SU-DHL-6 (cell line): ENCODE measurements at regions not wholly inside any gene's neighbourhood (a gene's known extent, or its start where the extent isn't known, plus 50 kb on each side); places are given as distances from the start of the nearest gene placed in this dataset.

Source experiments
- EZH2phosphoT487 ChIP-seq: fragments of 200-600 bp; sonication (generic), shearing (Covaris generic); conservative IDR thresholded peaks from 2 replicates; pipeline ENCODE4 v1.6.1; 2018; ENCODE audit warnings: mild to moderate bottlenecking, antibody characterized with exemption, low read length, moderate library complexity, mixed read lengths
- TF ChIP-seq, protein P1 (sequence below): fragments of 200-600 bp; sonication (generic); IDR thresholded peaks from one replicate; pipeline ENCODE4 v1.5.1; 2017; ENCODE audit warnings: antibody characterized with exemption, mild to moderate bottlenecking, low read length, moderate library complexity; ENCODE audit not compliant: insufficient read depth, poor library complexity, severe bottlenecking

DNA sequence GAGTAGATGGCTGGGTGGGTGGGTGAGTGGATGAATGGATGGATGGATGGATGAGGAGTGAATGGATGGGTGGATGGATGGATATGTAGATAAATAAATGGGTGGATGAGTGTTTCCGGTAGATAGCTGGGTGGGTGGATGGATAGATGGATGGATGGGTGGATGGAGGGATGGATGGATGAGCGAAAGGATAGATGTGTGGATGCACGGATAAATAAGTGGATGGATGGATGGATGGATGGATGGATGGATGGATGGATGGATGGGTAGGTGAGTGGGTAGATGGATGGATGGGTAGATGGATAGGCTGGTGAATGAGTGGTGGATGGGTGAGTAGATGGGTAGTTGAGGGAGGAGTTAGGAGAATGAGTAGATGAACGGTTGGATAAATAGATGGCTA lies 349.3 kb downstream of the MN1 start:
- TF ChIP-seq, protein P1, sequence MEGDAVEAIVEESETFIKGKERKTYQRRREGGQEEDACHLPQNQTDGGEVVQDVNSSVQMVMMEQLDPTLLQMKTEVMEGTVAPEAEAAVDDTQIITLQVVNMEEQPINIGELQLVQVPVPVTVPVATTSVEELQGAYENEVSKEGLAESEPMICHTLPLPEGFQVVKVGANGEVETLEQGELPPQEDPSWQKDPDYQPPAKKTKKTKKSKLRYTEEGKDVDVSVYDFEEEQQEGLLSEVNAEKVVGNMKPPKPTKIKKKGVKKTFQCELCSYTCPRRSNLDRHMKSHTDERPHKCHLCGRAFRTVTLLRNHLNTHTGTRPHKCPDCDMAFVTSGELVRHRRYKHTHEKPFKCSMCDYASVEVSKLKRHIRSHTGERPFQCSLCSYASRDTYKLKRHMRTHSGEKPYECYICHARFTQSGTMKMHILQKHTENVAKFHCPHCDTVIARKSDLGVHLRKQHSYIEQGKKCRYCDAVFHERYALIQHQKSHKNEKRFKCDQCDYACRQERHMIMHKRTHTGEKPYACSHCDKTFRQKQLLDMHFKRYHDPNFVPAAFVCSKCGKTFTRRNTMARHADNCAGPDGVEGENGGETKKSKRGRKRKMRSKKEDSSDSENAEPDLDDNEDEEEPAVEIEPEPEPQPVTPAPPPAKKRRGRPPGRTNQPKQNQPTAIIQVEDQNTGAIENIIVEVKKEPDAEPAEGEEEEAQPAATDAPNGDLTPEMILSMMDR, result no peak
- no peak for TF ChIP-seq EZH2phosphoT487
